Natural killer cell treated with Interleukin-12 subunit alpha and Interleukin-12 subunit beta and Interleukin-15 and Interleukin-18, amount 100 ng/mL, for 72 hours (primary cell): ENCODE measurements at regions not wholly inside any gene's neighbourhood (a gene's known extent, or its start where the extent isn't known, plus 50 kb on each side); places are given as distances from the start of the nearest gene placed in this dataset.
"Not testable (repeated sequence)": the region's sequence is repeated elsewhere in the genome, so short reads cannot be mapped to it uniquely, and the experiment has no call there.

Experiments
- ATAC-seq, 2 donors: fragments of 150-1000 bp; cut with Tn5 transposase in 1 of 2; sonication (Bioruptor Pico), chemical (Tn5 transposase) in 1 of 2; 2 replicates each; pipeline ENCODE4 v1.10.0; 2021
- DNase-seq: peaks from one replicate; pipeline ENCODE4 v3.0.0; 2022; ENCODE audit warnings: low spot score
- H3K27ac Mint-ChIP-seq, 2 donors: 1 replicate in 1 of 2; 2 replicates in 1 of 2; pipeline ENCODE4 v1.8.0; 2022; ENCODE audit warnings: mixed read lengths in 2 of 2, mild to moderate bottlenecking in 1 of 2, moderate library complexity in 1 of 2
- H3K27me3 Mint-ChIP-seq, 2 donors: 1 replicate in 1 of 2; 2 replicates in 1 of 2; pipeline ENCODE4 v1.8.0; 2022; ENCODE audit warnings: mixed read lengths in 2 of 2
- H3K36me3 Mint-ChIP-seq: one replicate; pipeline ENCODE4 v1.8.0; 2022; ENCODE audit warnings: mixed read lengths
- H3K4me1 Mint-ChIP-seq, 2 donors: 1 replicate in 1 of 2; 2 replicates in 1 of 2; pipeline ENCODE4 v1.8.0; 2022; ENCODE audit warnings: low read depth in 2 of 2, mixed read lengths in 2 of 2, mild to moderate bottlenecking in 1 of 2
- H3K4me3 Mint-ChIP-seq: one replicate; pipeline ENCODE4 v1.8.0; 2022; ENCODE audit warnings: mixed read lengths
- H3K9me3 Mint-ChIP-seq: 2 replicates; pipeline ENCODE4 v1.8.0; 2022; ENCODE audit warnings: mixed read lengths

GRCh38 chr16:58850019-58850677 is 116.0 kb upstream of the GOT2 start:
- ATAC-seq: no peak
- Mint-ChIP-seq H3K36me3 (no peaks in the 10 kb centered on the region), H3K4me3 (no peak overlapping the region), H3K27me3 (peaks cover 5 to 6% of the 10 kb centered on the region in 2 donors), H3K4me1 (peaks cover 12 to 16% of the 10 kb centered on the region in 2 donors), H3K9me3 (no peaks in the 10 kb centered on the region), H3K27ac (no peak overlapping the region)
- DNase-seq: no peak

GRCh38 chr16:58848662-58849002 is 114.5 kb upstream of the GOT2 start:
- no peak for DNase-seq
- H3K4me3 Mint-ChIP-seq: no peak overlapping the region
- peaks cover 0 to 5% of the 10 kb centered on the region in 2 donors for H3K4me1 Mint-ChIP-seq
- H3K27me3 Mint-ChIP-seq: peaks cover 2 to 8% of the 10 kb centered on the region in 2 donors
- no peak overlapping the region for H3K27ac Mint-ChIP-seq
- H3K9me3 Mint-ChIP-seq: no peaks in the 10 kb centered on the region
- no peak for ATAC-seq
- H3K36me3 Mint-ChIP-seq: no peaks in the 10 kb centered on the region

- ATAC-seq: no peak
- Mint-ChIP-seq H3K27me3 (peaks cover 0 to 8% of the 10 kb centered on the region in 2 donors), H3K27ac (no peak overlapping the region), H3K4me1 (peaks cover 0 to 2% of the 10 kb centered on the region in 2 donors), H3K4me3 (no peak overlapping the region), H3K9me3 (no peaks in the 10 kb centered on the region), H3K36me3 (no peaks in the 10 kb centered on the region)
- DNase-seq: no peak
These were observed 114.0 kb upstream of the GOT2 start for GRCh38 chr16:58847902-58848661.

DNA sequence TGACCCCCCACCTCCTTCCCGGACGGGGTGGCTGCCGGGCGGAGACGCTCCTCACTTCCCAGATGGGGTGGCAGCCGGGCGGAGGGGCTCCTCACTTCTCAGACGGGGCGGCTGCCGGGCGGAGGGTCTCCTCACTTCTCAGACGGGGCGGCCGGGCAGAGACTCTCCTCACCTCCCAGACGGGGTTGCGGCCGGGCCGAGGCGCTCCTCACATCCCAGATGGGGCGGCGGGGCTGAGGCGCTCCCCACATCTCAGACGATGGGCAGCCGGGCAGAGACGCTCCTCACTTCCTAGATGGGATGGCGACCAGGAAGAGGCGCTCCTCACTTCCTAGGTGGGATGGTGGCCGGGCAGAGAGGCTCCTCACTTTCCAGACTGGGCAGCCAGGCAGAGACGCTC is 112.1 kb upstream of the GOT2 start:
- H3K4me1 Mint-ChIP-seq, H3K27ac Mint-ChIP-seq, H3K4me3 Mint-ChIP-seq, ATAC-seq, H3K9me3 Mint-ChIP-seq, H3K36me3 Mint-ChIP-seq, DNase-seq, H3K27me3 Mint-ChIP-seq: not testable (repeated sequence)

DNA sequence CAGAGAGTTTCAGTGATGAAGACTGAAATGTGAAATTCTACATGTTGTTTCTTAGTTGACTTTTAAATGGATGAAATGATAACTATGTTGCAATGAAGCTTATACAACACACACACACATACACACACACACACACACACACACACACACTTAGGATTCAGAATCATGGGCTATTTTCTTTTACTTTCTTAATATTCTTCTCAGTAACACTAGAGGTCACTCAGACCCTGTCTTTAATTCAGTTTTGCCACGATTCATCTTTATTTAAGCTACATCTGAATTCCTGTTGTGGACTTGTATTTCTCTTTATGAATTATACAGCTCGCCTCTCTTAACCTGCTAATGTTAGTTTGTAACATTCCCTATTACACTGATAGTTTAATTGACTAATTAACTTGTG is 109.6 kb upstream of the GOT2 start:
- no peak overlapping the region for H3K4me3 Mint-ChIP-seq
- no peak overlapping the region for H3K27ac Mint-ChIP-seq
- H3K9me3 Mint-ChIP-seq: no peaks in the 10 kb centered on the region
- no peak for ATAC-seq
- no peaks in the 10 kb centered on the region for H3K36me3 Mint-ChIP-seq
- DNase-seq: no peak
- peaks cover 0 to 2% of the 10 kb centered on the region in 2 donors for H3K4me1 Mint-ChIP-seq
- H3K27me3 Mint-ChIP-seq: peaks cover 0 to 3% of the 10 kb centered on the region in 2 donors

DNA sequence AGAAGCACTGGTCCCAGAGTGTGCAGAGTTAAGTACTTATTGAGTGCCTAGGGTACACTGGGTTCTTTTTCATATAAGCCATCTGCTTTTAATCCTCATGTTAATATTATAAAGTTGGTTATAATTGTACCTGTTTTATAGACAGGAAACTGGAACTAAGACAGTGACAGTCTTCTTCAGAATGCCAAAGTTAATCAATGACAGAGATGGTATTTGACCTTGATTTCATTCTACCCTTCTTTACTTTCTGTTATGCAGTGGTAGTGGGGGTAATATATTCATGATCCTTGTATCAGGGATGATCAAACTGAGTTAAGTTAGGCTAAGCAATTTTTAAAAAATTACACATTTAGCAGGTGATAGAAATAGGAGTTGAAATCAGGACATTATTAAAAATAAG is 108.6 kb upstream of the GOT2 start:
- H3K36me3 Mint-ChIP-seq: no peaks in the 10 kb centered on the region
- ATAC-seq (no peak), DNase-seq (no peak)
- H3K27ac Mint-ChIP-seq: no peak overlapping the region
- peaks cover 0 to 2% of the 10 kb centered on the region in 2 donors for H3K4me1 Mint-ChIP-seq
- H3K4me3 Mint-ChIP-seq: no peak overlapping the region
- H3K27me3 Mint-ChIP-seq: peaks cover 3 to 5% of the 10 kb centered on the region in 2 donors
- H3K9me3 Mint-ChIP-seq: no peaks in the 10 kb centered on the region

- H3K36me3 Mint-ChIP-seq: no peaks in the 10 kb centered on the region
These were observed 108.0 kb upstream of the GOT2 start for GRCh38 chr16:58842156-58842555.

DNA sequence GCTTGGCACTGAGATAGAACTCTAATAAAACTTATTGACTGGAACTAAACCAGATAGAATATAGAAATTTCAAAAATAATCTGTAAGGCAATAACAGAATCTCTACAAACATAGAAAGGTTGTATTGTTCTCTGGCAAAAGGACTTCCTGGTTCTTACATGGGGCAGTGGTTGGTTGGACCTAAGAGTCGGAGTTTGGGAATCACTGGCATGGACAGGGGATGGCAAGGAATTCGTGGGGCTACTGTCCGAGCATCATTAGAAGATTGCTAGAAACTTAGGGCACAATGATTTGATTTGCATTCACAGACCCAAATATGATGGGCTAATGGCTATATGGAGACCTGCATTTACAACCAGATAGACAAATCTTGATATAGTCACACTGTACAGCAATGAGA is 103.8 kb upstream of the GOT2 start:
- ATAC-seq (no peak), DNase-seq (no peak)
- Mint-ChIP-seq H3K4me3 (no peak overlapping the region), H3K4me1 (peaks cover 7 to 10% of the 10 kb centered on the region in 2 donors), H3K9me3 (no peaks in the 10 kb centered on the region), H3K27ac (no peak overlapping the region), H3K27me3 (peaks cover 5 to 35% of the 10 kb centered on the region in 2 donors), H3K36me3 (no peaks in the 10 kb centered on the region)

More at GRCh38 chr16:58842156-58842555, 108.0 kb upstream of the GOT2 start:
- peak in 1 of 2 donors; percentile 55 for ATAC-seq
- no peaks in the 10 kb centered on the region for H3K9me3 Mint-ChIP-seq
- peaks cover 3 to 5% of the 10 kb centered on the region in 2 donors for H3K27me3 Mint-ChIP-seq
- no peak overlapping the region for H3K27ac Mint-ChIP-seq
- H3K4me3 Mint-ChIP-seq: no peak overlapping the region
- peaks cover 0 to 2% of the 10 kb centered on the region in 2 donors for H3K4me1 Mint-ChIP-seq
- no peak for DNase-seq

GRCh38 chr16:58836427-58836826 is 102.3 kb upstream of the GOT2 start:
- peak in 1 of 2 donors; percentile 11 for ATAC-seq
- no peak for DNase-seq
- Mint-ChIP-seq H3K9me3 (no peaks in the 10 kb centered on the region), H3K36me3 (no peaks in the 10 kb centered on the region), H3K4me1 (peaks cover 7 to 10% of the 10 kb centered on the region in 2 donors), H3K4me3 (no peak overlapping the region), H3K27ac (no peak overlapping the region), H3K27me3 (peaks cover 5 to 44% of the 10 kb centered on the region in 2 donors)

DNA sequence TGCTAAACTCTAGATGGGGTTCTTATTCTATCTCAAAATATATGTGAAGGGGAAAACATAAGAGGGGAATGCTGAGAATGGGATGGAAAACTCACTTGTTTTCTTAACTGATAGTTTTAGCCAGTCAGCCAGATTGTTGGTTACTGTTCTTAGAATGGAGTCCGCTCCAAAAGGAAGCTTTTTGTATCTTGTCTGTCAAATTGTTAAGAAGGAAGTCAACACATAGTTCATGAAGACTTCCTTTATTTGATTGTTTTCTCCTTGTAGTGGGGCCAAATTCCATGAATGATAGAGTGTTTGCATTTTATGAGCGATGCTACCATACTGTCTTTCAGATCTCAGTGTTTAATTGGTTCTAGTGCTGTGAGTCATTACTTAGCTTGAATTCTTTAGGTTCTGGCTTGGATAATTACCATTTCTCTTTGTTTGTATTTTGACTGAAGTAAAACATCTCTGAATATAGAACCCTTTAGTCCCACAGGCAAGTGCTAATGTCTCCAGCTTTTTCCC is 98.3 kb upstream of the GOT2 start:
- DNase-seq (no peak), ATAC-seq (no peak)
- H3K4me3 Mint-ChIP-seq: no peak overlapping the region
- H3K27me3 Mint-ChIP-seq: peaks cover 5 to 45% of the 10 kb centered on the region in 2 donors
- H3K9me3 Mint-ChIP-seq: no peaks in the 10 kb centered on the region
- H3K4me1 Mint-ChIP-seq: peaks cover 7 to 10% of the 10 kb centered on the region in 2 donors
- H3K27ac Mint-ChIP-seq: no peak overlapping the region
- no peaks in the 10 kb centered on the region for H3K36me3 Mint-ChIP-seq

GRCh38 chr16:58831386-58831785 is 97.3 kb upstream of the GOT2 start:
- ATAC-seq (no peak), DNase-seq (no peak)
- no peak overlapping the region for H3K27ac Mint-ChIP-seq
- peaks cover 5 to 8% of the 10 kb centered on the region in 2 donors for H3K4me1 Mint-ChIP-seq
- H3K4me3 Mint-ChIP-seq: no peak overlapping the region
- H3K27me3 Mint-ChIP-seq: peaks cover 5 to 45% of the 10 kb centered on the region in 2 donors
- H3K36me3 Mint-ChIP-seq: no peaks in the 10 kb centered on the region
- H3K9me3 Mint-ChIP-seq: no peaks in the 10 kb centered on the region

DNA sequence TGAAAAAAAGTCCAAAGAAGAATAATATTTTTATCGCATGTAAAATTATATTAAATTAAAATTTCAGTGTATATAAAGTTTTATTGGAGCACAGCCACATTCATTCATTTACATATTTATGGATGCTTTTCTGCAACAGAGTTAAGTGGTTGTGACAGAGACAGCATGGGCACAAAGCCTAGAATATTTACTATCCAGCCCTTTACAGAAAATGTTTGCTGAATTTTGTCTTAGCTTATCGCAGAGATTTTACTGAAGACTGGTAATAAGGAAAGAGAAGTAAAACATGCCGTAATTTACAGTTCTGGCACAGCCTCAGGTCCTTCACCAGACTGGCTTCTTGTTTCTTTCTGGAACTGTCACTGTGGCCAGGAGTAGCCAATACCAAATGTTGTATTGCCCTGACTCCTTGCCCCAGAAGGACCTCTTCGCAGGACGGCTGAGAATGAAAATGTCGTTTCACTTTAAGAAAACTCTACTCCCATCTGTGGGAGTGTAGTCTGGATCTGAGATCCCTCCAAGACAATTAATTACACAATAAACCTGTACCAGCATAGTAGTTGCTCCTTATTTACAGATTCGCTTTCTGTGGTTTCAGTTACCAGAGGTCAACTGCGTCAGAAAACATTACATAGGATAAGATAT is 94.9 kb upstream of the GOT2 start:
- Mint-ChIP-seq H3K36me3 (no peaks in the 10 kb centered on the region), H3K9me3 (no peaks in the 10 kb centered on the region), H3K27ac (no peak overlapping the region), H3K4me3 (no peak overlapping the region), H3K4me1 (no peaks in the 10 kb centered on the region), H3K27me3 (peaks cover 8 to 39% of the 10 kb centered on the region in 2 donors)
- ATAC-seq: no peak
- DNase-seq: no peak

GRCh38 chr16:58824201-58824600 is 90.1 kb upstream of the GOT2 start:
- ATAC-seq (no peak), DNase-seq (no peak)
- Mint-ChIP-seq H3K27ac (no peak overlapping the region), H3K4me3 (no peak overlapping the region), H3K36me3 (no peaks in the 10 kb centered on the region), H3K9me3 (no peaks in the 10 kb centered on the region), H3K27me3 (peaks cover 7 to 13% of the 10 kb centered on the region in 2 donors), H3K4me1 (no peaks in the 10 kb centered on the region)

DNA sequence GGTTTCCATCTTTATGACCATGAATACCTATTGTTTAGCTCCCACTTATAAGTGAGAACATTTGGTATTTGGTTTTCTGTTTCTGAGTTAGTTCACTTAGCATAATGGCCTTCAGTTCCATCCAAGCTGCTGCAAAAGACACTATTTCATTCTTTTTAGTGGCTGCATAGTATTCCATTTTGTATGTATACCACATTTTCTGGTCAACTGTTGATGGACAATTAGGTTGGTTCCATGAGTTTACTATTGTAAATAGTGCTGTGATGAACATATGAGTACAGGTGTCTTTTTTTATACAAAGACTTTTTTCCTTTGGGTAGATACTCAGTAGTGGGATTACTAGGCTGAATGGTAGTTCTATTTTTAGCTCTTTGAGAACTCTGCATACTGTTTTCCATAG is 87.8 kb upstream of the GOT2 start:
- H3K36me3 Mint-ChIP-seq: no peaks in the 10 kb centered on the region
- H3K4me3 Mint-ChIP-seq: no peak overlapping the region
- peaks cover 7 to 13% of the 10 kb centered on the region in 2 donors for H3K27me3 Mint-ChIP-seq
- no peaks in the 10 kb centered on the region for H3K4me1 Mint-ChIP-seq
- H3K27ac Mint-ChIP-seq: no peak overlapping the region
- DNase-seq: no peak
- H3K9me3 Mint-ChIP-seq: no peaks in the 10 kb centered on the region
- ATAC-seq: no peak
